Lung (tissue), 11 donors: ENCODE measurements at regions not wholly inside any gene's neighbourhood (a gene's known extent, or its start where the extent isn't known, plus 50 kb on each side); places are given as distances from the start of the nearest gene placed in this dataset.
"Not testable (repeated sequence)": the region's sequence is repeated elsewhere in the genome, so short reads cannot be mapped to it uniquely, and the experiment has no call there.

Experiments
- ATAC-seq: fragments of 200-7000 bp; cut with Tn5 transposase; one replicate; pipeline ENCODE4 v1.9.1; 2020; ENCODE audit warnings: moderate number of reproducible peaks; ENCODE audit not compliant: insufficient read depth, low FRiP score
- DNase-seq, 3 donors: peaks; one replicate each; pipeline ENCODE4 v3.0.0-alpha.2; 2013 to 2017
- H3K27ac ChIP-seq, 2 donors: one replicate each; pipeline ENCODE4 v1.5.1; 2013; ENCODE audit warnings: mild to moderate bottlenecking in 2 of 2, moderate library complexity in 2 of 2, control low read depth in 1 of 2, inconsistent platforms in 1 of 2, low read depth in 1 of 2, low read length in 1 of 2
- H3K27me3 ChIP-seq, 3 donors: one replicate each; pipeline ENCODE4 v1.5.1; 2013; ENCODE audit warnings: low read length in 2 of 3; ENCODE audit not compliant: control insufficient read depth in 3 of 3, insufficient read depth in 3 of 3
- H3K36me3 ChIP-seq, 4 donors: one replicate each; pipeline ENCODE4 v1.5.1; 2013; ENCODE audit warnings: low read length in 4 of 4, mild to moderate bottlenecking in 1 of 4, moderate library complexity in 1 of 4; ENCODE audit not compliant: control insufficient read depth in 4 of 4, insufficient read depth in 4 of 4
- H3K4me1 ChIP-seq, 5 donors: one replicate each; pipeline ENCODE4 v1.5.1; 2013; ENCODE audit warnings: low read length in 5 of 5, mild to moderate bottlenecking in 2 of 5, moderate library complexity in 1 of 5; ENCODE audit not compliant: control insufficient read depth in 5 of 5, insufficient read depth in 5 of 5
- H3K4me3 ChIP-seq: one replicate; pipeline ENCODE4 v1.5.1; 2013; ENCODE audit warnings: mild to moderate bottlenecking, control low read depth, moderate library complexity
- H3K9ac ChIP-seq, 2 donors: one replicate each; pipeline ENCODE4 v1.5.1; 2013; ENCODE audit warnings: low read length in 2 of 2, control low read depth in 1 of 2; ENCODE audit not compliant: insufficient read depth in 1 of 2
- H3K9me3 ChIP-seq, 4 donors: one replicate each; pipeline ENCODE4 v1.5.1; 2013; ENCODE audit warnings: low read length in 3 of 4, mild to moderate bottlenecking in 1 of 4, moderate library complexity in 1 of 4; ENCODE audit not compliant: control insufficient read depth in 4 of 4, insufficient read depth in 3 of 4
- CTCF ChIP-seq: IDR thresholded peaks from 2 replicates; pipeline ENCODE4 v1.5.1; 2012; ENCODE audit warnings: mild to moderate bottlenecking; ENCODE audit errors: control extremely low read depth, extremely low read depth
- WGBS, 2 donors: extraction: QIAGEN DNeasy Blood & Tissue Kit; methylation state at CpG; one replicate each; pipeline ENCODE4 v1.1.7; 2013; 5-methylcytosine and 5-hydroxymethylcytosine counted together
- donor health status: control.
- donor health status: control.
- donor health status: Bipolar disorder and iron deficiency.
- donor health status: healthy.
- donor health status: DM: yes; HTN: yes; CAD: no.

DNA sequence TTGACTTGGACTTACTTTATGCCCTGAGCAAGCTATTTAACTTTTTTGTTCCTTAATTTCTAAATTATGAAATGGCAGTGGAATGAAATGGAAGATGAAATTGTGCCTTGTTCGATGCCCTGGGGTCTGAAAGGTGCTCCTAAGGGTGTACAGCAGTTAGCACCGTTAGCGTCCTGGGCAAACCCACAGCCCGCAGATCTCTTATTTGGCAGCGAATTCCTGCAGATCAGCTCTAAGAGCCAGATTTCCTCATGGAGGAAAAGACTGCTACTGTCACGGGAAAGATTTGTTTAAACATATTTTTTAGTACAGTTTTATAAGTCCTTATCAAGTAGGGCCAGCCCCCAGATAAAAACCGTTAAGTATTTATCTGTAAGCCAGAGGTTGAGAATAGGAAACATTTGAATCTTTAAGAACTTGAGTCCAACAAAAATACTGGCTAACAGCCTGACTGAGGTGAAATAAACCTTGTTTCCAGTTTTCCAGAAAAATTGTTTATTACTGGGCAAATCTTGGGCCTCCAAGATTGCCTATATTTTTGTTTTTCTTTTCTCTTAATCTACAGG is 216.5 kb upstream of the DMRT1 start:
- H3K36me3 ChIP-seq = no peaks in the 10 kb centered on the region
- H3K27me3 ChIP-seq = no peaks in the 10 kb centered on the region
- DNase-seq (peak in 1 of 3 donors; percentile 24), ATAC-seq (no peak)
- H3K9me3 ChIP-seq = no peaks in the 10 kb centered on the region
- 23 to 25% methylated on average over 7 of the region's 7 CpGs for WGBS, 2 donors
- H3K4me1 ChIP-seq = peaks cover 0 to 20% (median 8%) of the 10 kb centered on the region in 5 donors
- H3K9ac ChIP-seq = peak overlapping the region in 1 of 2 donors; percentile 16
- no peak overlapping the region for H3K27ac ChIP-seq
- TF ChIP-seq CTCF = no peak
- H3K4me3 ChIP-seq = no peak overlapping the region

DNA sequence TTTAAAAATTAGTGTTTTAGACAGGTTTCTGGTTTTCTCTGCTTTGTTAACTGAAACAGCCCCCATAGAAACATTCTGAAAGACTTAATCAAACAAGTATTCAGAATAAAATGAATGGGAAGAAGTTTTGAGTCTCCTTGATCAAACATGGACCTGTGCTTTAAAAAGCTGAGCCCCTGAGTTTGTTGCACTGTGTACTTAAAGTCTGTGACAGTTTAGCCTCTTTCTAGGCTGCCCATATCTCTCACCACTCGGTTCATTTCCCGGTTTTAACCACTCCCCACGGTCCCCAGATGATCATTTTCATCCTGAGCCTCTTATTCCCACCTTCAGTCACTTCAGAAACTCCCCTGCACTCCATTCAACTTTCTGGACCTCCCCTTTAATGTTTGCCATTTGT is 215.9 kb upstream of the DMRT1 start:
- WGBS, 2 donors = 23 to 31% methylated on average over 3 of the region's 3 CpGs
- Histone ChIP-seq H3K27ac (no peak overlapping the region), H3K9me3 (no peaks in the 10 kb centered on the region), H3K4me3 (no peak overlapping the region), H3K4me1 (peaks cover 0 to 20% (median 8%) of the 10 kb centered on the region in 5 donors), H3K27me3 (no peaks in the 10 kb centered on the region), H3K36me3 (no peaks in the 10 kb centered on the region), H3K9ac (no peak overlapping the region)
- ATAC-seq (no peak), DNase-seq (no peak)
- TF ChIP-seq CTCF = no peak

GRCh38 chr9:626114-626513 is 215.4 kb upstream of the DMRT1 start:
- H3K36me3 ChIP-seq, H3K4me3 ChIP-seq, H3K9me3 ChIP-seq, ATAC-seq, H3K9ac ChIP-seq, H3K27me3 ChIP-seq, DNase-seq: not testable (repeated sequence)
- 86 to 91% methylated on average over 9 of the region's 9 CpGs for WGBS, 2 donors
- Histone ChIP-seq H3K4me1 (peaks cover 0 to 20% (median 8%) of the 10 kb centered on the region in 5 donors), H3K27ac (peak overlapping the region in 1 of 2 donors; percentile 41)

- WGBS, 2 donors = 79 to 88% methylated on average over 3 of the region's 3 CpGs
- no peaks in the 10 kb centered on the region for H3K27me3 ChIP-seq
- no peaks in the 10 kb centered on the region for H3K9me3 ChIP-seq
- H3K4me1 ChIP-seq = peaks cover 0 to 20% (median 8%) of the 10 kb centered on the region in 5 donors
- no peak overlapping the region for H3K4me3 ChIP-seq
- DNase-seq (peak in 2 of 3 donors; percentile 48 to 65), ATAC-seq (no peak)
- no peak for TF ChIP-seq CTCF
- no peaks in the 10 kb centered on the region for H3K36me3 ChIP-seq
- H3K27ac ChIP-seq = no peak overlapping the region
- H3K9ac ChIP-seq = no peak overlapping the region
Observed at GRCh38 chr9:626596-626995, 214.9 kb upstream of the DMRT1 start.
